Fibroblast of mammary gland (primary cell): ENCODE measurements at regions not wholly inside any gene's neighbourhood (a gene's known extent, or its start where the extent isn't known, plus 50 kb on each side); places are given as distances from the start of the nearest gene placed in this dataset.
A peak's percentile ranks its signal among the peaks of the same experiment; 100 is the strongest.
"Not testable (repeated sequence)": the region's sequence is repeated elsewhere in the genome, so short reads cannot be mapped to it uniquely, and the experiment has no call there.

Experiments used
- DNase-seq: peaks from one replicate; pipeline ENCODE4 v3.0.0-alpha.2; 2010; ENCODE audit warnings: low read depth
- H3K4me3 ChIP-seq: 2 replicates; pipeline ENCODE4 v1.5.1; 2011; ENCODE audit warnings: low read depth, mild to moderate bottlenecking, low read length, moderate library complexity; ENCODE audit not compliant: control insufficient read depth
- TF ChIP-seq, protein P1 (sequence below): conservative IDR thresholded peaks from 2 replicates; pipeline ENCODE4 v1.5.1; 2011; ENCODE audit warnings: low read depth, low read length, inconsistent platforms; ENCODE audit not compliant: control insufficient read depth, insufficient read depth

DNA sequence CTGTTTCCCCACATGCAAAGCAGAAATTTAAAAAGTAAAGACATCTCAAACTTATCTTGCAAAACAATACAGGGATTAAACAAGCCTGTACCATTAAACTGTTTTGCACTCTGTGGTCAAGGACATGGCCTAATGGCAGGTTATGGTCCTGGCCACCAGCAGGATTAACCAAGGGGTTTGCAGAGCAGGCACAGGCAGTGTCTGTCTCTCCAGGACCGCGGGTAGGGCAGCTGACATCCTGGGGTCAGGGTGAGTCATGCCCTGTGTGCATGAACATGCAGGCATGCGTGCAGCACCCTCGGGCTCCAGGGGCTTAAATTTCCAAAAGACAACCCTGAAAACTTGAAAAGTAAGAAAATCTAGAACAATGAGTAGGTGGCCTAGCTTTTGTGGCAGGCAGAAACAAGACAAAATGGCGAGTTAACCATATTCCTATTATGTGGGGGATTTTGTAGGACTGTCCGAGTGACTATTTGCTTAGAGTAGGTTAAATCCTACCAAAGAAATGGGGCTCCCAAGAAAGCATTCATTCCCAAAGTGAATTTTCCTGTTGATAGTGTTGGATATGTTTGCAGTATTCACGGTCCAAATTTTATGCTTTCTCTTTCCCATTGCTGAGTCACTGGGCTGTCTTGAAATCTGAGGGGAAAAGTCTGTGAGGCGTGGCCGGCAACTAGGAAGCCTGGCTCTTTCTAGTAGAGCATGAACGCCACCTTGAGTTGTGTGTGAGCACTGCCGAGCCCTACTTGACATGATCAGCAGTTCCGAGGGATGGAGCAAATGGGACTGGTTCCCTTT, 158.4 kb upstream of the FAM20A start:
- TF ChIP-seq, protein P1, sequence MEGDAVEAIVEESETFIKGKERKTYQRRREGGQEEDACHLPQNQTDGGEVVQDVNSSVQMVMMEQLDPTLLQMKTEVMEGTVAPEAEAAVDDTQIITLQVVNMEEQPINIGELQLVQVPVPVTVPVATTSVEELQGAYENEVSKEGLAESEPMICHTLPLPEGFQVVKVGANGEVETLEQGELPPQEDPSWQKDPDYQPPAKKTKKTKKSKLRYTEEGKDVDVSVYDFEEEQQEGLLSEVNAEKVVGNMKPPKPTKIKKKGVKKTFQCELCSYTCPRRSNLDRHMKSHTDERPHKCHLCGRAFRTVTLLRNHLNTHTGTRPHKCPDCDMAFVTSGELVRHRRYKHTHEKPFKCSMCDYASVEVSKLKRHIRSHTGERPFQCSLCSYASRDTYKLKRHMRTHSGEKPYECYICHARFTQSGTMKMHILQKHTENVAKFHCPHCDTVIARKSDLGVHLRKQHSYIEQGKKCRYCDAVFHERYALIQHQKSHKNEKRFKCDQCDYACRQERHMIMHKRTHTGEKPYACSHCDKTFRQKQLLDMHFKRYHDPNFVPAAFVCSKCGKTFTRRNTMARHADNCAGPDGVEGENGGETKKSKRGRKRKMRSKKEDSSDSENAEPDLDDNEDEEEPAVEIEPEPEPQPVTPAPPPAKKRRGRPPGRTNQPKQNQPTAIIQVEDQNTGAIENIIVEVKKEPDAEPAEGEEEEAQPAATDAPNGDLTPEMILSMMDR, result peak; percentile 98
- H3K4me3 ChIP-seq, result peak overlapping the region; percentile 61
- peak; percentile 95 for DNase-seq

DNA sequence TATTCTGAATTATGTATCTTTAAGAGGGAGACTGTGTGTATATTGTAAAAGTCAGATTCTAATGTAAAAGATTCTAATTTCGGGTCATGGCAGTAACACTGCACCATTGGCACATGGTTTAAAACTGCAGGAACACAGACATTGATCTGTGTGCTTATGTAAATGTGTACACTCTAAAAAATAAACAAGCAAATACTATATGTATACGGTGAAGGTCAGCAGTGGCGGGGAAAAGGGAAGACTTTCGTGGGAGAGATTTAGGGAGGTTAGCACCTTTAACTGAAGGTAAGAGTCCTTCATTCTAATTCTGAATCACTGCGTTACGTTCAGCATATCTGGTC, 157.8 kb upstream of the FAM20A start:
- DNase-seq, result no peak
- H3K4me3 ChIP-seq, result no peak overlapping the region
- TF ChIP-seq, protein P1, result no peak

DNA sequence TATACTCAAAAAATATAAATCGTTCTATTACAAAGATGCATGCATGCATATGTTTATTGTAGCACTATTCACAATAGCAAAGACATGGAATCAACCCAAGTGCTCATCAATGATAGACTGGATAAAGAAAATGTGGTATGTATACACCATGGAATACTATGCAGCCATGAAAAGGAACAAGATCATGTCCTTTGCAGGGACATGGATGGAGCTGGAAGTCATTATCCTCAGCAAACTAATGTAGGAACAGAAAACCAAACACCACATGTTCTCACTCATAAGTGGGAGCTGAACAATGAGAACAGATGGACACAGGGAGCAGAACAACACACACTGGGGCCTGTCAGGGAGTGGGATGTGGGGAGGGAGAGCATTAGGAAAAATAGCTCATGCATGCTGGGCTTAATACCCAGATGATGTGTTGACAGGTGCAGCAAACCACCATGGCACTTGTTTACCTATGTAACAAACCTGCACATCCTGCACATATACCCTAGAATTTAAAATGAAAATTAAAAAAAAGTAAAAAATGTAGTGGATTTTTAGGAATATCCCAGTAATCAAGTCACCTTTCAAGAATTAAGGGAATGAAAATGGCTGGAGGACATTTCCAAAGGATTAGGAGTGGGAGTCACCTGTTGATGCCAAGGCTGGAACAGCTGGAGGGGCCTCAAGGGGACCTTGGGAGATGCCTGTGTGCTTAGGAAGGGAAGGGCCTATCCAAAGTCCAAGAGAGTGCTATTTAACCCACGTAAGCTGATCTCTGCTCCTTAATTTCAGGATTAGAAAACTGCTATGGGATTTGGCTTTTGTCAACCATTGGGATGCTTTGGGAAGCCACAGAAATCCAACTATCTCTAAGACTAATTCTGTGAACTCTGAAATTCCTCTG, 156.9 kb upstream of the FAM20A start:
- H3K4me3 ChIP-seq, DNase-seq: not testable (repeated sequence)

DNA sequence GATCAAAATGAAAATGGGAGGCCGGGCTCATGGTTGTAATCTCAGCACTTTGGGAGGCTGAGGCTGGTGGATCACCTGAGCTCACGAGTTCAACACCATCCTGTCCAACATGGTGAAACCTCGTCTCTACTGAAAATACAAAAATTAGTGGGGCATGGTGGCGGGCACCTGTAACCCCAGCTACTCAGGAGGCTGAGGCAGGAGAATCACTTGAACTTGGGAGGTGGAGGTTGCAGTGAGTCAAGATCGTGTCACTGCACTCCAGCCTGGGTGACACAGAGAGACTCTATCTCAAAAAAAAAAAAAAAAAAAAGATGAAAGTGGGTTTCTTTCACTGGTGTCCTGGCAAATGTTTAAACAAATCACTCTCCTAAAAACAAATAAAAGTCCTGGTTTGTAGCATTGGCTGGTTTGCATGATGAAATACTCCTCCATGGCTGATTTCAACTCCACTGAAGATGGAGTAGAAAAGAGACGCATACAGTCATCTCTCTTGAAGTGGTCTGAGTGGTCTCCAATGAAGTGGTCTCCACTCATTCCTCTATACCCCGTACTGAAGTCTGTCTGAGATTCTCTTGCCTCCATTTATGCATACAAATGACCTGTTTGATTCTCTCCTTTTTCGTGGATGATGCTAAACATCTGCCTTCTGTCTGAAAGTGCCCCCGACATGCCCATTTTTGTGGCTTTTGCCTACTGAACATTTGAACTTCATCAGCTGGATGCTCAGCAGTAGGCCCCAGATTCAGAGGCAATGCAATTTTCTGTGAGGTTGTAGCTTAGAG, 153.0 kb upstream of the FAM20A start:
- no peak for DNase-seq
- TF ChIP-seq, protein P1, result no peak
- H3K4me3 ChIP-seq, result no peak overlapping the region

DNA sequence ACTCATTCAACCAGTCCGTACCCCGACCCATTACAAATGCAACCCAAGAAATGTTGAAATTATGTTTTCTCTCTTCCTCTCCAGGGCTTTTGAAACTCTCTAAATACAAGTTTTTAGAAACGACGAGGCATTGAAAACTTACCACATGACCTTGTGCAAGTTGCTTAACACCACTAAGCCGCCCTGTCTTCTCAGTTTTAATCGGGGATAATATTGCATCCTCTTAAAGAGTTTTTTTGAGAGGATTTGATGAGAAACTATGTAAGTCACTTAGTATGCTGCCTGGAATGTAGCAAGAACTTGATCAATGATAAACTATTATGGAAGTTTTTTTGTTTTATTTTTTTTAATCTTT, 149.0 kb upstream of the FAM20A start:
- TF ChIP-seq, protein P1, result no peak
- no peak overlapping the region for H3K4me3 ChIP-seq
- no peak for DNase-seq

DNA sequence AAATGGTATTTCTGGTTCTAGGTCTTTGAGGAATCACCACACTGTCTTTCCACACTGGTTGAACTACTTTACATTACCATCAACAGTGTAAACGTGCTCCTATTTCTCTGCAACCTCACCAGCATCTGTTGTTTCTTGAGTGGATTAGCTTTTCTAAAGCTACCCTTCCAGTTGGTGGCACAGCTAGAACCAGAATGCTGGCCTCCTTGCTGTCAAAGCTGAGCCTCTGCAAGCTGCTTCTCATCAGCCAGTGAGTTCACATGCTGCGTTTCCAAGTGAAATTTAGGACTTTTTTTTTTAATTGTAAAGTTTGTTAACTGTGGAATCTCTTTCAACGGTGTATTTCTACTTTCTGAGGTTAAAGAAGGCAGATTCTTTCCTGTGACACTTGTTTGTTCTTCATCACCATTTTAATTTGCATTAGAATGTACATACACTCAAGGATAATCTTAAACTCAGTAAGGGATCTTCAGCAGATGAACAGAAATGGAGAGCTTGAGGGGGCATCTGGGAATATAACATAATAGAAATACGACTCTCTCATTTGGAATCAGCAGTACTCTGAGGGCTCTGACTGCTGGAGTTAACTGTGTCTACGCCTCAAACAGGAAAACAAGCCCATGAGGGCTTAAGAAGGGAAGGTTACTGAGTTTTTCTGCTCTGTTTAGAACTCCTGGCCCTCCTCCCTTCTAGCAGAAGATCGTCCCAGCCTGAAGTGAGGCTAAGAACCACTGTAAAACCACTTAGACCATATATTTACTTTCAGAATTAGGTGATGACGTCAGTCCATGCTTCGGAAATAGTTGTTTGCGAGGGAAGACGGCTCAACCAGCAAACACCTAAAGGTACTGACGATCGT, 148.4 kb upstream of the FAM20A start:
- TF ChIP-seq, protein P1, result no peak
- H3K4me3 ChIP-seq, result no peak overlapping the region
- peak; percentile 69 for DNase-seq
